ENCODE measurements at regions not wholly inside any gene's neighbourhood (a gene's known extent, or its start where the extent isn't known, plus 50 kb on each side); places are given as distances from the start of the nearest gene placed in this dataset.
A peak's percentile ranks its signal among the peaks of the same experiment; 100 is the strongest.

DNA sequence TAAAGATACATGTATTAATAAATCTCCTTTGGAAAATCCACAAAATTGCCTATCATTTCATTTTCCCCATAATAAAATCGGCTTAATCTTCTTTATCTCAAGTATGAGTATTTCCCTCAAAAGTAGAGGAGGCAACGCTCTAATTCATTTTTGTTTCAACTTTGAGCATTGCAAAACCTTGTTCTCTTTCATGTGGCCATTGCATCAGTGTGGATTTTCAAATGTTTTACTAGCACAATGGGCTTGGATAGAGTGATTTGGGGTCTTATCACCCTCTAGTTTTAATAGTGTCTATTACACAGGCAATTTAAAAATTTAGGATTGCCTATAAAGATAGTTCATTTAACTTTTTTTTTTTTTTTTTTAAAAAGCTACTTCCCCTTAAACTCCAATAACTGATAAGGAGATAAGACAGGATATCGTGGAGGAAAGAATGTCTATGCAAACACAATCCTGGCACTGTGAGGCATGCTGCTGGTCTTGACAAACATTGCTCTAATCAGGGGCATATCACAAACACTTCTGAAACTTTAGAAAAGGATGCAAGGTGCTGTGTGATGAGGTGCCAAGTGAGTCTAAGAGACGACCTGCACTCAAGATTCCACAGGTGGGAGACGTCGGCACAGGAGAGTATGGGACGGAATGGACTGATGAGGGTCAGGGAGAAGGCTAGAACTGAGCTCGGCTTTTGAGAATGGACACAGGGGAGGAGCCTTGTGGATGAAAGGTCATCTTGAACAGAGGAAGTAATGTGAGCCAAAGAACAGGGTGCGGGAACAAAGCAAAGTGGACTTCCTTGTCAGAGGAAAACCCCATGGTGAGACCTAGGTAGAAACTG is 199.7 kb downstream of the IRS2 start:
- TF ChIP-seq POLR2A (IDR thresholded peaks at IDR 0.05; ENCODE audit: low read depth, low read length) = no peak
- peak; percentile 11 for FAIRE-seq
- no peak for DNase-seq (ENCODE audit: insufficient read length, low spot score)

GRCh38 chr13:109584844-109585361 is 201.5 kb downstream of the IRS2 start:
- no peak for TF ChIP-seq POLR2A (IDR thresholded peaks at IDR 0.05; ENCODE audit: low read depth, low read length)
- DNase-seq (ENCODE audit: insufficient read length, low spot score) (no peak), FAIRE-seq (no peak)

DNA sequence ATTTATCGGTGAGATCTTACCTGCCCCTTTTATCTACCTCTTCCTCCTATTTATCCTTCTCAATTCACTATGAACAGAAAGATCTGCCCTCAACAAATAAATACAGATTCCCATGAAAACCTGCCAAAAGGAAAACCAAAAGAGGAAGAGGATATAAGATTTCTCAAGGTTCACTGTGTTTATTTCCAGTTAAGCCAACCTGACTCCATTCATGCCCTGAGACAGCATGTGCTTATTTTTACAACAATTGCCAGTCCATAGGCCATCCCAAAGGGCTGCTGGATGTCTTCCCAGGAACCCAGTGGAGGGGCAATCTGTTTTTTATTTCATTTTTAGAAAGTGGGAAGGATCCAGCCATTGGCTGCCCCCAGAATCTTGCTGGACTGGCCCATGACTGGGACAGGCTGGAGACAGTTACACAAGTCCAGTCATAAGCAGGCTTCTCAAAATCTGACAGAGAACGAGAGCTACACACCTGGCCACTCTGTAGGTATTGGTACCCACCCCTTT is 209.1 kb downstream of the IRS2 start:
- FAIRE-seq (no peak), DNase-seq (ENCODE audit: insufficient read length, low spot score) (no peak)
- no peak for TF ChIP-seq POLR2A (IDR thresholded peaks at IDR 0.05; ENCODE audit: low read depth, low read length)

GRCh38 chr13:109576331-109576813 is 210.0 kb downstream of the IRS2 start:
- FAIRE-seq (peak; percentile 6), DNase-seq (ENCODE audit: insufficient read length, low spot score) (no peak)
- no peak for TF ChIP-seq POLR2A (IDR thresholded peaks at IDR 0.05; ENCODE audit: low read depth, low read length)

GRCh38 chr13:109575821-109576220 is 210.6 kb downstream of the IRS2 start:
- DNase-seq (ENCODE audit: insufficient read length, low spot score) (no peak), FAIRE-seq (peak; percentile 15)
- TF ChIP-seq POLR2A (IDR thresholded peaks at IDR 0.05; ENCODE audit: low read depth, low read length) = no peak

DNA sequence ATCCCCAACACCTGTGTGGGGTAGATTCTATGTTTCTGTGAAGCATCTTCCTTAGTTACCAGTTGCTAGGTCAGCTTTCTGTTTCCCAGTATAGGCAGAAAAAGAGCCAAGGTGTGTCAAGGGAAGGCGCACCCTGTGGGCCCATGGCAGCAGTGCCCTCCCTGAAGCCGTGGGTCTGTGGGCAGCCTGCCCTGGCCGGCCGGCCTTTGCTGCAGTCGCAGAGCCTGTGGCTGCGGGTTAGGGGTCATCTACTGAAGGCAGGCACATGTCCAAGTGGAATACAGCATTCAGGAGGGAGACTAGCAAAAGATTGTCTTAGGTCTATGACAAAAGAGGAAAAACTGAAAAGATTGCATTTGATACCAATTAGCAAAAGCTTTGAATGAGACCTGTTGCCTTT is 214.0 kb downstream of the IRS2 start:
- no peak for TF ChIP-seq POLR2A (IDR thresholded peaks at IDR 0.05; ENCODE audit: low read depth, low read length)
- FAIRE-seq (no peak), DNase-seq (ENCODE audit: insufficient read length, low spot score) (no peak)

- DNase-seq (ENCODE audit: insufficient read length, low spot score) (no peak), FAIRE-seq (peak; percentile 6)
- TF ChIP-seq POLR2A (IDR thresholded peaks at IDR 0.05; ENCODE audit: low read depth, low read length) = no peak
These were observed 216.2 kb downstream of the IRS2 start for GRCh38 chr13:109569958-109570711.

DNA sequence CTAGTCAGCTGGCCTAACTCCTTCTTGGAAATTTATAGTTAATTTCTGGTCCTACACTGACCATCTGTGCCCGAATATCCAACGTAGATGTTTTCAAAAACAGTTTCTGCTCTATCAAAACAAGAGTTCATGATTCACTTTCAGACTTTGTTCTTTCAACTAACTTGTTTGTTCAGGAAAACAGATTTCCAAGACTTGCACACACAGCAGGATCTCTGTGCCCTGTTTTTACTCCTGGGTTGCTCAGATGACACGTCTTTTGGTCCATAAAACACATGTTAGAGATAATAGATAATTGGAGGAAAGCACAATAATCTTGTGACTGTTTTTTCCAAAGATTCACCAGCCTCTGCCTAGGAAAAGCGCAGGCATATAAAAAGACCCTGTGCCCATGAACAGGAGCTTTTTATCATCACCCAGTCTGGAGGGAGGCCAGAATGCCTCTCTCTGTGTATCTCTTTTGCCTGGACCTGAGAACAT is 218.0 kb downstream of the IRS2 start:
- FAIRE-seq (peak; percentile 80), DNase-seq (ENCODE audit: insufficient read length, low spot score) (no peak)
- TF ChIP-seq POLR2A (IDR thresholded peaks at IDR 0.05; ENCODE audit: low read depth, low read length) = no peak

- TF ChIP-seq POLR2A (IDR thresholded peaks at IDR 0.05; ENCODE audit: low read depth, low read length) = no peak
- FAIRE-seq (no peak), DNase-seq (ENCODE audit: insufficient read length, low spot score) (no peak)
These were observed 219.1 kb downstream of the IRS2 start for GRCh38 chr13:109567315-109567714.

GRCh38 chr13:109565877-109566276 is 220.5 kb downstream of the IRS2 start:
- no peak for TF ChIP-seq POLR2A (IDR thresholded peaks at IDR 0.05; ENCODE audit: low read depth, low read length)
- FAIRE-seq (no peak), DNase-seq (ENCODE audit: insufficient read length, low spot score) (no peak)

DNA sequence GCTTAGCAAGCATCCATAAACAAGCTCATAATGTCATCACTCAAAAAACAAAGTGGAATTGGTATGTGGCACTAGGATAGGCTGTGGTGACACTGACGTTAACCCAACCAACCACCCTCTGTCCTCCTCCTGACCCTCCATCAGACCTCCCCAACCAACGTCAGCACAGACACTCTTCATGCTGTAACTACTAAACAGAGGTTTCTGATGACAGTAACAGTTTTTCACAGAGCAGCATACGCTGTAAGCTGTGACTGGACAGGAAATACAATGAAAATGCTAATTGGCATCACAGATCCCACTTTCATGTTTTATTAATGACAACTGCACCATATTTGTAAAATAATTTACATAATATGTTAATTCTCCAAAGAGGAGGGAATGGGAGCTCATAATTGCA is 238.0 kb downstream of the IRS2 start:
- DNase-seq (ENCODE audit: insufficient read length, low spot score) = no peak
- no peak for TF ChIP-seq POLR2A (IDR thresholded peaks at IDR 0.05; ENCODE audit: low read depth, low read length)
- FAIRE-seq = peak; percentile 50

- DNase-seq (ENCODE audit: insufficient read length, low spot score) = no peak
- FAIRE-seq = no peak
- TF ChIP-seq POLR2A (IDR thresholded peaks at IDR 0.05; ENCODE audit: low read depth, low read length) = no peak
These were observed 238.4 kb downstream of the IRS2 start for GRCh38 chr13:109547942-109548341.

DNA sequence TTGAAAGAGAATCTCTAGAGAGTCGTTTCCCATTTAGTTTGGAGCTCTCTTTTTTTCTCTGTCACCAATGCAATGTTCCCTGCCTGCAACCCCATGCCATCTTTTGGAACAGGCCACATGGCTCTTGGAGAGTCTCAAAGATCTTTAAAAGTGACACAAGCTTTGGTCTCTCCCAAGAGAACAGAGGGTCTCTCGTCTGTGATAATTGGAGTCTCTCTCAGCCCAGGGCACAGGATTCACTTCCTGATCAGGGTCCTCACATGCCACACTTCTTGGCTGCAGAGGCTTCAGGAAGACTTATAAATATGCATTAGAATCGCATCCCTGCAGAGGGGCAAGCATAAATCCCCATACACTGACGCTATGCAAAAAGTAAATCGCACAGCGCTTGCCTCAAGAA is 240.5 kb downstream of the IRS2 start:
- no peak for TF ChIP-seq POLR2A (IDR thresholded peaks at IDR 0.05; ENCODE audit: low read depth, low read length)
- FAIRE-seq = no peak
- DNase-seq (ENCODE audit: insufficient read length, low spot score) = no peak

- FAIRE-seq (no peak), DNase-seq (ENCODE audit: insufficient read length, low spot score) (no peak)
- no peak for TF ChIP-seq POLR2A (IDR thresholded peaks at IDR 0.05; ENCODE audit: low read depth, low read length)
These were observed 245.3 kb downstream of the IRS2 start for GRCh38 chr13:109541081-109541480.
